ENCODE measurements at regions not wholly inside any gene's neighbourhood (a gene's known extent, or its start where the extent isn't known, plus 50 kb on each side); places are given as distances from the start of the nearest gene placed in this dataset.

GRCh38 chr18:56273541-56274219 is 364.7 kb downstream of the TXNL1 start:
- no peak for DNase-seq

- DNase-seq = no peak
These were observed 367.6 kb downstream of the TXNL1 start for GRCh38 chr18:56270671-56271250.

GRCh38 chr18:56269958-56270357 is 368.4 kb downstream of the TXNL1 start:
- DNase-seq = no peak

GRCh38 chr18:56268952-56269351 is 369.4 kb downstream of the TXNL1 start:
- DNase-seq = no peak

- no peak for DNase-seq
These were observed 371.1 kb downstream of the TXNL1 start for GRCh38 chr18:56267334-56267733.

- DNase-seq = no peak
These were observed 380.2 kb downstream of the TXNL1 start for GRCh38 chr18:56258178-56258577.

GRCh38 chr18:56257205-56257604 is 381.2 kb downstream of the TXNL1 start:
- no peak for DNase-seq

GRCh38 chr18:56256659-56257058 is 381.7 kb downstream of the TXNL1 start:
- no peak for DNase-seq

- DNase-seq = no peak
These were observed 383.0 kb downstream of the TXNL1 start for GRCh38 chr18:56255381-56255780.

GRCh38 chr18:56252456-56252855 is 385.9 kb downstream of the TXNL1 start:
- no peak for DNase-seq

- DNase-seq = no peak
These were observed 389.7 kb downstream of the TXNL1 start for GRCh38 chr18:56248610-56249235.

GRCh38 chr18:56246916-56247315 is 391.5 kb downstream of the TXNL1 start:
- DNase-seq = no peak

GRCh38 chr18:56245866-56246580 is 392.4 kb downstream of the TXNL1 start:
- DNase-seq = no peak

GRCh38 chr18:56240405-56240804 is 398.0 kb downstream of the TXNL1 start:
- no peak for DNase-seq

GRCh38 chr18:56238576-56238975 is 399.8 kb downstream of the TXNL1 start:
- no peak for DNase-seq

- no peak for DNase-seq
These were observed 402.8 kb downstream of the TXNL1 start for GRCh38 chr18:56235481-56236013.

GRCh38 chr18:56235071-56235470 is 403.3 kb downstream of the TXNL1 start:
- DNase-seq = no peak

GRCh38 chr18:56233595-56233994 is 404.8 kb downstream of the TXNL1 start:
- no peak for DNase-seq

GRCh38 chr18:56226025-56226424 is 412.4 kb downstream of the TXNL1 start:
- no peak for DNase-seq

- DNase-seq = no peak
These were observed 413.5 kb downstream of the TXNL1 start for GRCh38 chr18:56224669-56225561.

- DNase-seq = no peak
These were observed 417.0 kb downstream of the TXNL1 start for GRCh38 chr18:56221195-56222065.
